ENCODE measurements at regions not wholly inside any gene's neighbourhood (a gene's known extent, or its start where the extent isn't known, plus 50 kb on each side); places are given as distances from the start of the nearest gene placed in this dataset.

DNA sequence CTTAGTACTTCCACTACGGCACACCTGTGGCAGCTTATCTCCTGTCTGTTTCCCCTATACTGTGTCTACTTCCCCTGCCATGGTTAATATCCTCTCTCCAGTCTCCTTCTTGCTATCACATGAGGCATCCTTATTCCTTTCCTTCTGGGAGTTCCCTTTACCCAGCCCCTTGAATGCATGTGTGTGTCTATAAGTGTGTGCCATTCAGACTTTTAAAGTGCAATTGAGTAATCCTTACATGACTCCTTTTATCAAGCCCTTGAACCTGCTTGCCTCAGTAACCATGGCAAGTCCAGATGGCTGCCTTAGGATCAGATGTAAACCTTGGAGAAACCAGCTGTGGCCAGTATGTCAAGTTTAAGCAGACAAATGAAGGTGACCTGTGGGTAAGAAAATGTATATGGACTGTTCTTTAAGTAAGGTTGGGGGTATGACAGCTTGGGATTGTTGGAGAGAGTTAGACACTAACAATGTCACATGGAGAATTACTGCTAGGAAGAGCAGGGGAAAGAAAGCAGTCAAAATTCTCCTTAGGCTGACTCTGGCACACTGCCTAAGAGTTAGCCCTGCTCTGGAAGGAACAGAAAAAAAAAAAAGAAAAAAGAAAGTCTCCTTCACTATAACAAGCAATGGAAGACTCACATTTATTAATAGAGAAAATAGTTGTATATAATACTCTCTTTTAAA is 142.1 kb downstream of the HINT1 start:
- DNase-seq (ENCODE audit: extremely low read depth, low read depth): no peak
- TF ChIP-seq, protein P1, sequence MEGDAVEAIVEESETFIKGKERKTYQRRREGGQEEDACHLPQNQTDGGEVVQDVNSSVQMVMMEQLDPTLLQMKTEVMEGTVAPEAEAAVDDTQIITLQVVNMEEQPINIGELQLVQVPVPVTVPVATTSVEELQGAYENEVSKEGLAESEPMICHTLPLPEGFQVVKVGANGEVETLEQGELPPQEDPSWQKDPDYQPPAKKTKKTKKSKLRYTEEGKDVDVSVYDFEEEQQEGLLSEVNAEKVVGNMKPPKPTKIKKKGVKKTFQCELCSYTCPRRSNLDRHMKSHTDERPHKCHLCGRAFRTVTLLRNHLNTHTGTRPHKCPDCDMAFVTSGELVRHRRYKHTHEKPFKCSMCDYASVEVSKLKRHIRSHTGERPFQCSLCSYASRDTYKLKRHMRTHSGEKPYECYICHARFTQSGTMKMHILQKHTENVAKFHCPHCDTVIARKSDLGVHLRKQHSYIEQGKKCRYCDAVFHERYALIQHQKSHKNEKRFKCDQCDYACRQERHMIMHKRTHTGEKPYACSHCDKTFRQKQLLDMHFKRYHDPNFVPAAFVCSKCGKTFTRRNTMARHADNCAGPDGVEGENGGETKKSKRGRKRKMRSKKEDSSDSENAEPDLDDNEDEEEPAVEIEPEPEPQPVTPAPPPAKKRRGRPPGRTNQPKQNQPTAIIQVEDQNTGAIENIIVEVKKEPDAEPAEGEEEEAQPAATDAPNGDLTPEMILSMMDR (IDR thresholded peaks at IDR 0.05; ENCODE audit: low read depth, low read length): no peak

DNA sequence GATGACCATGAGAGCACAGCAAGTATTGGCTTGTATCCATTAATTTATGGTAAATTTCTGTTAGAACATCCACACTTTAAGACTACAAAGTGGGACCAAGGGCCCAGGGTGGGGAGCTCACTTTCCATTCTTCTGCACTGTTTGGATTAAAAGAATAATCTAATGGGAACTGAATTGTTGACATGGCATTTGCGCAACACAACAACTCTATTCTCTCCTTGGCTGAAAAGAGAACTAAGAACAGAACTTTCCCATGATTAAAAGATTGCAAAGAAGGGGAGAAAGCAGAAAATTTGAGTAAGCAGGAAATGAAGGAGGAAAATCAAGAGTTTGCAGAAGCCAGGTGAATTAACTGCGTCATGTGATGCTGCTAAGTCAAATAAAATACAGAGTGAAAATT is 143.4 kb downstream of the HINT1 start:
- DNase-seq (ENCODE audit: extremely low read depth, low read depth): no peak
- TF ChIP-seq, protein P1 (IDR thresholded peaks at IDR 0.05; ENCODE audit: low read depth, low read length): no peak

DNA sequence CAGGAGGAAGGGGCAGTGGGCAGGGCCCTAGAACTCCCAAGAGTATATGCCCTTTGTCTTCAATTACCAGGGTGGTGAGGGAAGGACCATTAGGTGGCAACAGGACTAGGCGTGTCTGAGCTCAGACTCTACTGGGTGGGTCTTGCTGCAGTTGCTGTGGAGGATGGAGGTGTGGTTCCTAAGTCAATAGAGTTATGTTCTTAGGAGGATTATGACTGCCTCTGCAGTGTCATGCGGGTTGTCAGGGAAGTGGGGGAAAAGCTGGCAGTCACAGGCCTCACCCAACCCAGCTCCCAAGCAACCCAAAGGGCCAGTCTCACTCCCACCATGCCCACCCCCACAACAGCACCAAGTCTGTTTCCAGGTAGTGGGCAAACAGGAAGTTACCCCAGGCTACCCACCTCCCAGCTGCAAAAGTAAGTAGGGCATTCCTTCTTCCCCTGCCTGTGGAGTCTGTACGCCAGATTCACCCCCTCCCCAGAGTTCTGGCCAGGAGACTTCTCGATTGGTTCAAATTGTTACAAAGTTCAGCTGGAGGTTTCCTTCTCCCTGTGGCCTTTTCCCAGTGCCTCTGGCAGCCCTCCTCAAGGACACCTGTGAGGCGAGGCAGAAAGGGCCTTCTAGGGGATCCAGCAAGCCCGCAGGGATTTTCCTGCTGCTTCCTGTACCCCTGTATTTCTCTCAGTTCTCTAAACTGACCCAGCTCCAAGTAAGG is 145.3 kb downstream of the HINT1 start:
- no peak for DNase-seq (ENCODE audit: extremely low read depth, low read depth)
- TF ChIP-seq, protein P1 (IDR thresholded peaks at IDR 0.05; ENCODE audit: low read depth, low read length): no peak

DNA sequence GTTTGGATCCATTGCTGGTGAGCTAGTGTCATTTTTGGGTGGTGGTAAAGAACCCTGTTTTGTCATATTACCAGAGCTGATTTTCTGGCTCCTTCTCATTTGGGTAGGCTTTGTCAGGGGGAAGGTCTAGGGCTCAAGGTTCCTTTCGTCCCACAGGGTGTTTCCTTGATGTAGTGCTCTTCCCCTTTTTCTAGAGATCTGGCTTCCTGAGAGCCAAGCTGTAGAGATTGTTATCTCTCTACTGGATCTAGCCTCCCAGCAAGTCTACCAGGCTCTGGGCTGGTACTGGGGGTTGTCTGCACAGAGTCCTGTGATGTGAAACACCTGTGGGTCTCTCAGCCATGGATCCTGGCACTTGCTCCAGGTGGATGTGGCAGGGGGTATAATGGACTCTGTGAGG is 145.9 kb downstream of the HINT1 start:
- DNase-seq (ENCODE audit: extremely low read depth, low read depth): no peak
- TF ChIP-seq, protein P1 (IDR thresholded peaks at IDR 0.05; ENCODE audit: low read depth, low read length): no peak

DNA sequence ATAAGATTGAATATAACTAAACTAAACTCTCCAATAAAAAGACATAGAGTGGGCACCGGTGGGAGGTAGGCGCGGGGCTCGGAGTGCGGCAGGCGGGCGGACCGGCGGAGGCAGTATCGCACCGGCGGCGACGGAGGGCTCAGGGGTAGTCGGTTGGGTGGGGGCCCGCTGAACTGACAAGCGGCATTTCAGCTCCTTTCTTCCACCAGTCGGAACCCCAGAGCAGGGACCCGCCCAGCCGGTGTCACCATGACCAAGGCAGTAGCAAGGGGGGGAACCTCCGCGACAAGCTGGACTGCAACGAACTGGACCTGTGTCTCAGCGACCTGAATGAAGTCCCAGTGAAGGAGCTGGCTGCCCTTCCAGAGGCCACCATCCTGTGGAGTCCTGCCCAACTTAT is 156.7 kb downstream of the HINT1 start:
- TF ChIP-seq, protein P1 (IDR thresholded peaks at IDR 0.05; ENCODE audit: low read depth, low read length): no peak
- DNase-seq (ENCODE audit: extremely low read depth, low read depth): no peak

DNA sequence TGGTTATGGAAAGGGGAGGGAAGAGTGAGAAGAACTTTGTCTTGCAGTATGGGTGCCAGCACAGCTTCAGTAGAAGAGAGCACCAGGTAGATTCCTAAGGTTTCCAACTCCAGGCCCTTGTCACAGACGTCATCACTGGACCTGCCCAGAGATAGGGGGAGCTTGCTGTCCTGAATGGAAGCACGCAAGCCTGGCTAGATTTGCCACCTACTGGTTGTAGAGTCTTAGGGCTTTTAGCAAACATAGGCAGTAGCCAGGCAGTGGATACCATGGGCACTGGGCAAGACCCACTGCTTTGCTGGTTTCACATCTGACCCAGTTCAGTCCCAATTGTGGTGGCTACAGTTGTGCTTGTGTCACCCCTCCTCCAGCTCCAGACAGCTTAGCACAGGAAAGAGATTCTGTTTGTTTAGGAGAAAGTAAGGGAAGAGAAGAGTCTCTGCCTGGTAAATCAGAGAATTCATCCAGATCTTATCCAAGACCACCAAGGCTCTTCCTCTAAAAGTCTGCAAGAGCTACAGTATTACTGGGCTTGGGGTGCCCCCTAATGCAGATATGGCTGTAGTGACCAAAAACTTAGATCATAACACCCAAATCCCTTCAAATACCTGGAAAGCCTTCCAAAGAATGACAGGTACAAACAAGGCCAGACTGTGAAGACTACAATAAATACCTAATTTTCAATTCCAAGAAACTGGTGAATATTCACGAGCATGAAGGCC is 158.9 kb downstream of the HINT1 start:
- no peak for DNase-seq (ENCODE audit: extremely low read depth, low read depth)
- TF ChIP-seq, protein P1 (IDR thresholded peaks at IDR 0.05; ENCODE audit: low read depth, low read length): peak; percentile 22

DNA sequence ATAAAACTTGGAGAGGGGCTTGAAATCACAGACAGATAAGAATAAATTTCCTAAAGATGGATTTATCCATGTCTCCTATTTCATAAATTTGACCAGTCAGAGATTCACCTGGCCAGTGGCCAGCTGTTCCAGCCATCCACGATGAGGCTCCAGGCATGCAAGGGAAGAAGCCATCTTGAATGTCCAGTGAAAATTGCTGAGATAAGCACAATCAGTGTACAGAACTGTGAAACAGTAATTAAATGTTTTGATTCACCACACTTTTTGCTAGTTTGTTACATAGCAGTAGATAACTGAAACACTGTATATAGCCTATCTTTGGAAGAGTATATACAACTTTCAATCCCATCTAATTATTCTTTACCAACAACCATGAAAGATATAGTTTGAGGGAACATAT is 163.5 kb downstream of the HINT1 start:
- TF ChIP-seq, protein P1 (IDR thresholded peaks at IDR 0.05; ENCODE audit: low read depth, low read length): no peak
- DNase-seq (ENCODE audit: extremely low read depth, low read depth): no peak
